Stimulated activated CD8-positive, alpha-beta memory T cell treated with anti-CD3 and anti-CD28 coated beads, Interleukin-2, amount 100 ng/mL, for 48 hours (primary cell): ENCODE measurements at regions not wholly inside any gene's neighbourhood (a gene's known extent, or its start where the extent isn't known, plus 50 kb on each side); places are given as distances from the start of the nearest gene placed in this dataset.

ENCODE experiments used
- DNase-seq, 2 donors: peaks; one replicate each; pipeline ENCODE4 v3.0.0-alpha.2; 2020; ENCODE audit warnings: low read depth in 2 of 2

- no peak for DNase-seq
These were observed 179.0 kb upstream of the DDX18 start for GRCh38 chr2:117635481-117635880.

- no peak for DNase-seq
These were observed 175.1 kb upstream of the DDX18 start for GRCh38 chr2:117639401-117639800.

- no peak for DNase-seq
These were observed 170.1 kb upstream of the DDX18 start for GRCh38 chr2:117644403-117644802.

GRCh38 chr2:117645458-117645857 lies 169.0 kb upstream of the DDX18 start:
- no peak for DNase-seq

- no peak for DNase-seq
These were observed 168.4 kb upstream of the DDX18 start for GRCh38 chr2:117646099-117646498.

- no peak for DNase-seq
These were observed 167.6 kb upstream of the DDX18 start for GRCh38 chr2:117646872-117647271.

- no peak for DNase-seq
These were observed 157.9 kb upstream of the DDX18 start for GRCh38 chr2:117656546-117656945.

GRCh38 chr2:117661619-117662018 lies 152.9 kb upstream of the DDX18 start:
- DNase-seq, result no peak

- DNase-seq, result no peak
These were observed 140.3 kb upstream of the DDX18 start for GRCh38 chr2:117674172-117674571.

GRCh38 chr2:117679952-117680351 lies 134.5 kb upstream of the DDX18 start:
- DNase-seq, result no peak

GRCh38 chr2:117684919-117685318 lies 129.6 kb upstream of the DDX18 start:
- DNase-seq, result no peak

- DNase-seq, result no peak
These were observed 127.8 kb upstream of the DDX18 start for GRCh38 chr2:117686699-117687098.

GRCh38 chr2:117691595-117691994 lies 122.9 kb upstream of the DDX18 start:
- no peak for DNase-seq

GRCh38 chr2:117692001-117692763 lies 122.3 kb upstream of the DDX18 start:
- no peak for DNase-seq

- no peak for DNase-seq
These were observed 121.3 kb upstream of the DDX18 start for GRCh38 chr2:117693154-117693553.

GRCh38 chr2:117693651-117694050 lies 120.8 kb upstream of the DDX18 start:
- DNase-seq, result no peak

GRCh38 chr2:117698287-117698686 lies 116.2 kb upstream of the DDX18 start:
- no peak for DNase-seq

GRCh38 chr2:117698819-117699218 lies 115.7 kb upstream of the DDX18 start:
- no peak for DNase-seq

GRCh38 chr2:117700471-117700870 lies 114.0 kb upstream of the DDX18 start:
- no peak for DNase-seq

- no peak for DNase-seq
These were observed 113.1 kb upstream of the DDX18 start for GRCh38 chr2:117701365-117701764.

GRCh38 chr2:117702098-117702497 lies 112.4 kb upstream of the DDX18 start:
- no peak for DNase-seq

GRCh38 chr2:117703858-117704257 lies 110.6 kb upstream of the DDX18 start:
- DNase-seq, result no peak

- DNase-seq, result no peak
These were observed 109.7 kb upstream of the DDX18 start for GRCh38 chr2:117704818-117705217.

- DNase-seq, result no peak
These were observed 106.6 kb upstream of the DDX18 start for GRCh38 chr2:117707874-117708273.
